ENCODE measurements at regions not wholly inside any gene's neighbourhood (a gene's known extent, or its start where the extent isn't known, plus 50 kb on each side); places are given as distances from the start of the nearest gene placed in this dataset.
"Not testable (repeated sequence)": the region's sequence is repeated elsewhere in the genome, so short reads cannot be mapped to it uniquely, and the experiment has no call there.

- CTCF ChIA-PET, result no interaction called here
- POLR2A ChIA-PET, result no interaction called here
Measured at GRCh38 chr12:71270057-71270456, 112.3 kb upstream of the TSPAN8 start.

GRCh38 chr12:71269281-71269598 lies 111.4 kb upstream of the TSPAN8 start:
- TF ChIP-seq CTCF (IDR thresholded peaks at IDR 0.05; ENCODE audit: insufficient read depth, low read length, missing control alignments), result no peak
- H3K4me3 ChIP-seq (ENCODE audit: low read depth, low read length), result no peak overlapping the region
- POLR2A ChIA-PET, result no interaction called here
- CTCF ChIA-PET, result no interaction called here
- DNase-seq (ENCODE audit: low read depth, low spot score), result no peak

More at GRCh38 chr12:71270057-71270456, 112.3 kb upstream of the TSPAN8 start:
- TF ChIP-seq CTCF (IDR thresholded peaks at IDR 0.05; ENCODE audit: insufficient read depth, low read length, missing control alignments), result no peak
- H3K4me3 ChIP-seq (ENCODE audit: low read depth, low read length), result no peak overlapping the region
- DNase-seq (ENCODE audit: low read depth, low spot score), result no peak

- TF ChIP-seq CTCF (IDR thresholded peaks at IDR 0.05; ENCODE audit: insufficient read depth, low read length, missing control alignments), result no peak
- ChIA-PET CTCF (no interaction called here), POLR2A (no interaction called here)
- DNase-seq (ENCODE audit: low read depth, low spot score), result no peak
- H3K4me3 ChIP-seq (ENCODE audit: low read depth, low read length), result no peak overlapping the region
Measured at GRCh38 chr12:71268598-71269280, 110.9 kb upstream of the TSPAN8 start.

- CTCF ChIA-PET, result no interaction called here
- POLR2A ChIA-PET, result no interaction called here
Measured at GRCh38 chr12:71266606-71267005, 108.8 kb upstream of the TSPAN8 start.

DNA sequence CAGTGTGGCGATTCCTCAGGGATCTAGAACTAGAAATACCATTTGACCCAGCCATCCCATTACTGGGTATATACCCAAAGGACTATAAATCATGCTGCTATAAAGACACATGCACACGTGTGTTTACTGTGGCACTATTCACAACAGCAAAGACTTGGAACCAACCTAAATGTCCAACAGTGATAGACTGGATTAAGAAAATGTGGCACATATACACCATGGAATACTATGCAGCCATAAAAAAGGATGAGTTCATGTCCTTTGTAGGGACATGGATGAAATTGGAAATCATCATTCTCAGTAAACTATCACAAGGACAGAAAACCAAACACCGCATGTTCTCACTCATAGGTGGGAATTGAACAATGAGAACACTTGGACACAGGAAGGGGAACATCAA lies 107.9 kb upstream of the TSPAN8 start:
- DNase-seq (ENCODE audit: low read depth, low spot score); H3K4me3 ChIP-seq (ENCODE audit: low read depth, low read length); CTCF ChIA-PET; POLR2A ChIA-PET: not testable (repeated sequence)

More at GRCh38 chr12:71266606-71267005, 108.8 kb upstream of the TSPAN8 start:
- TF ChIP-seq CTCF (IDR thresholded peaks at IDR 0.05; ENCODE audit: insufficient read depth, low read length, missing control alignments), result no peak
- H3K4me3 ChIP-seq (ENCODE audit: low read depth, low read length), result no peak overlapping the region
- no peak for DNase-seq (ENCODE audit: low read depth, low spot score)

GRCh38 chr12:71262466-71262865 lies 104.7 kb upstream of the TSPAN8 start:
- no peak overlapping the region for H3K4me3 ChIP-seq (ENCODE audit: low read depth, low read length)
- no peak for TF ChIP-seq CTCF (IDR thresholded peaks at IDR 0.05; ENCODE audit: insufficient read depth, low read length, missing control alignments)
- no peak for DNase-seq (ENCODE audit: low read depth, low spot score)
- ChIA-PET CTCF (no interaction called here), POLR2A (no interaction called here)

DNA sequence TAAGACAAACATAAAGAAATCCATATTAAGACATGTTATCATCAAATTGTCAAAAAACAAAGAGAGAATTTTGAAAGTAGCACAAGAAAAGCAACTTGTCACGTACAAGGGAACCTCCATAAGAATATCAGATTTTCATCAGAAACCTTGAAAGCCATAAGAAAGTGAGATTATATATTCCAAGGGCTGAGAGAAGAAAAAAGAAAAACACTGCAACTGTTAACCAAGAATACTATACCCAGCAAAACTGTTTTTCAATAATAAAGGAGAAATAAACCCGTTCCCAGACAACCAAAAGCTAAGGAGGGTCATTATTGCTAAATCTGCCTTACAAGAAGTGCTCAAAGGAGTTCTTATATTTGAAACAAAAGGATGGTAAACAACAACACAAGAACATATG lies 94.7 kb upstream of the TSPAN8 start:
- no peak overlapping the region for H3K4me3 ChIP-seq (ENCODE audit: low read depth, low read length)
- ChIA-PET CTCF (no interaction called here), POLR2A (no interaction called here)
- no peak for TF ChIP-seq CTCF (IDR thresholded peaks at IDR 0.05; ENCODE audit: insufficient read depth, low read length, missing control alignments)
- DNase-seq (ENCODE audit: low read depth, low spot score), result no peak
